ENCODE measurements at regions not wholly inside any gene's neighbourhood (a gene's known extent, or its start where the extent isn't known, plus 50 kb on each side); places are given as distances from the start of the nearest gene placed in this dataset.

- peaks cover 0 to 3% (median 0%) of the 10 kb centered on the region in 7 donors for H3K9me3 Mint-ChIP-seq
- peaks cover 0 to 7% (median 0%) of the 10 kb centered on the region in 3 donors for H3K27me3 Mint-ChIP-seq (ENCODE audit: low read depth in 3 of 3)
- TF ChIP-seq CTCF (IDR thresholded peaks at IDR 0.05) = no peak
- intact Hi-C loops (cut with micrococcal nuclease) = no loop called here
- H3K4me3 Mint-ChIP-seq = no peak overlapping the region
- Histone ChIP-seq H3K9ac (ENCODE audit: insufficient read depth, low read length, poor library complexity, severe bottlenecking) (no peak overlapping the region), H3K27me3 (ENCODE audit: control insufficient read depth in 2 of 2, insufficient read depth in 2 of 2, low read length in 2 of 2) (no peaks in the 10 kb centered on the region), H3K4me1 (ENCODE audit: control insufficient read depth in 1 of 2, insufficient read depth in 2 of 2, low read length in 2 of 2) (peaks cover 14 to 22% of the 10 kb centered on the region in 2 donors), H3K4me3 (replicated peaks in 1 of 3; ENCODE audit: low read depth in 2 of 3, low read length in 3 of 3) (no peak overlapping the region), H2AFZ (ENCODE audit: insufficient read depth, low read depth, low read length, poor library complexity, severe bottlenecking) (no peak overlapping the region), H3K9me3 (replicated peaks in 1 of 2; ENCODE audit: control insufficient read depth in 1 of 2, insufficient read depth in 1 of 2, low read length in 2 of 2) (no peaks in the 10 kb centered on the region), H3K4me2 (replicated peaks; ENCODE audit: extremely low read depth, low read length, poor library complexity, severe bottlenecking) (no peak overlapping the region), H3K79me2 (ENCODE audit: insufficient read depth, low read length) (no peaks in the 10 kb centered on the region), H4K20me1 (ENCODE audit: insufficient read depth, low read length) (no peaks in the 10 kb centered on the region), H3K27ac (ENCODE audit: low read depth in 1 of 2, low read length in 2 of 2) (no peak overlapping the region), H3K36me3 (replicated peaks in 1 of 2; ENCODE audit: control insufficient read depth in 1 of 2, insufficient read depth in 2 of 2, low read length in 2 of 2) (no peaks in the 10 kb centered on the region)
- peaks cover 19% of the 10 kb centered on the region for H3K4me1 Mint-ChIP-seq
- no peak overlapping the region for H3K27ac Mint-ChIP-seq
- no peak for DNase-seq
- WGBS (ENCODE audit: insufficient coverage) = no CpG with 5 or more reads among the region's 2 CpGs
- H3K36me3 Mint-ChIP-seq = no peaks in the 10 kb centered on the region
Measured at GRCh38 chr6:105949869-105950268, 136.3 kb upstream of the PRDM1 start.

- Histone ChIP-seq H4K20me1 (ENCODE audit: insufficient read depth, low read length) (no peaks in the 10 kb centered on the region), H3K4me3 (replicated peaks in 1 of 3; ENCODE audit: low read depth in 2 of 3, low read length in 3 of 3) (no peak overlapping the region), H3K36me3 (replicated peaks in 1 of 2; ENCODE audit: control insufficient read depth in 1 of 2, insufficient read depth in 2 of 2, low read length in 2 of 2) (no peaks in the 10 kb centered on the region), H2AFZ (ENCODE audit: insufficient read depth, low read depth, low read length, poor library complexity, severe bottlenecking) (no peak overlapping the region), H3K27me3 (ENCODE audit: control insufficient read depth in 2 of 2, insufficient read depth in 2 of 2, low read length in 2 of 2) (no peaks in the 10 kb centered on the region), H3K9me3 (replicated peaks in 1 of 2; ENCODE audit: control insufficient read depth in 1 of 2, insufficient read depth in 1 of 2, low read length in 2 of 2) (no peaks in the 10 kb centered on the region), H3K27ac (ENCODE audit: low read depth in 1 of 2, low read length in 2 of 2) (no peak overlapping the region), H3K79me2 (ENCODE audit: insufficient read depth, low read length) (no peaks in the 10 kb centered on the region), H3K4me2 (replicated peaks; ENCODE audit: extremely low read depth, low read length, poor library complexity, severe bottlenecking) (no peak overlapping the region), H3K9ac (ENCODE audit: insufficient read depth, low read length, poor library complexity, severe bottlenecking) (no peak overlapping the region), H3K4me1 (ENCODE audit: control insufficient read depth in 1 of 2, insufficient read depth in 2 of 2, low read length in 2 of 2) (peaks cover 0 to 5% of the 10 kb centered on the region in 2 donors)
- intact Hi-C loops (cut with micrococcal nuclease) = no loop called here
- no peaks in the 10 kb centered on the region for H3K36me3 Mint-ChIP-seq
- H3K27ac Mint-ChIP-seq = no peak overlapping the region
- TF ChIP-seq CTCF (IDR thresholded peaks at IDR 0.05) = no peak
- H3K4me3 Mint-ChIP-seq = no peak overlapping the region
- H3K4me1 Mint-ChIP-seq = peaks cover 3% of the 10 kb centered on the region
- peaks cover 0 to 7% (median 0%) of the 10 kb centered on the region in 3 donors for H3K27me3 Mint-ChIP-seq (ENCODE audit: low read depth in 3 of 3)
- peaks cover 0 to 3% (median 0%) of the 10 kb centered on the region in 7 donors for H3K9me3 Mint-ChIP-seq
- no CpG with 5 or more reads among the region's 2 CpGs for WGBS (ENCODE audit: insufficient coverage)
- DNase-seq = no peak
Measured at GRCh38 chr6:105943514-105943913, 142.6 kb upstream of the PRDM1 start.
